HCT116 (cell line): ENCODE measurements at regions not wholly inside any gene's neighbourhood (a gene's known extent, or its start where the extent isn't known, plus 50 kb on each side); places are given as distances from the start of the nearest gene placed in this dataset.

ENCODE experiments used
- ATAC-seq: fragments of 200-7000 bp; cut with Tn5 transposase; 2 replicates; pipeline ENCODE4 v1.9.1; 2020; ENCODE audit warnings: mild to moderate bottlenecking, moderate library complexity
- BruUV-seq: library from RNA; stranded (reverse); fragments of 400-500 nt; replicated peaks from 2 replicates; lab custom pipeline; 2021; lab: Mats Ljungman, UMichigan
- CTCF ChIA-PET: fragments of 300-600 bp; sonication (Branson Sonifier 250); formaldehyde crosslinking; loops from one replicate; lab custom pipeline; 2021; ENCODE audit warnings: antibody characterized with exemption; lab: Charles Lee
- POLR2A ChIA-PET: fragments of 300-600, 350-600 bp; sonication (Branson Sonifier 250); formaldehyde crosslinking; loops from one replicate; lab custom pipeline; 2021; ENCODE audit warnings: antibody characterized with exemption; lab: Charles Lee
- RAD21 ChIA-PET, 2 experiments: fragments of 300-600 bp; sonication (Branson Sonifier 250); formaldehyde crosslinking; loops; one replicate each; lab custom pipeline; 2023; ENCODE audit warnings: low total read pairs in 2 of 2; ENCODE audit not compliant: uncharacterized antibody in 2 of 2, unreplicated experiment in 2 of 2, low non-redundant PET in 1 of 2; lab: Charles Lee
- DNase-seq: peaks from one replicate; pipeline ENCODE4 v3.0.0-alpha.2; 2010; ENCODE audit warnings: low read depth, low spot score
- H2AFZ ChIP-seq: fragments of 200-600 bp; shearing (Covaris generic), sonication (generic); 2 replicates; pipeline ENCODE4 v1.6.1; 2017; ENCODE audit warnings: low read depth, mixed run types, mixed read lengths, antibody characterized with exemption, low read length; ENCODE audit not compliant: poor library complexity, severe bottlenecking
- H3K27ac ChIP-seq: 2 replicates; pipeline ENCODE4 v1.5.1; 2012; ENCODE audit warnings: low read depth, low read length
- H3K27me3 ChIP-seq: fragments of 200-600 bp; sonication (generic); 2 replicates; pipeline ENCODE4 v1.6.1; 2016; ENCODE audit warnings: mixed run types, low read length, mixed read lengths; ENCODE audit not compliant: insufficient read depth
- H3K36me3 ChIP-seq, 2 experiments: fragments of 200-500 bp in 1 of 2; fragments of 200-600 bp in 1 of 2; sonication (Bioruptor generic) in 1 of 2; sonication (generic) in 1 of 2; 2 replicates each; pipeline versions ENCODE4 v1.5.1 to v1.6.1; 2014 to 2016; ENCODE audit warnings: low read length in 2 of 2, inconsistent platforms in 1 of 2, mixed read lengths in 1 of 2, mixed run types in 1 of 2; ENCODE audit not compliant: insufficient read depth in 2 of 2, control insufficient read depth in 1 of 2
- H3K4me1 ChIP-seq, 2 experiments: fragments of 200-600 bp in 1 of 2; sonication (generic) in 1 of 2; 2 replicates each; pipeline versions ENCODE4 v1.5.1 to v1.6.1; 2012 to 2017; ENCODE audit warnings: low read length in 2 of 2, inconsistent platforms in 1 of 2, mild to moderate bottlenecking in 1 of 2, mixed read lengths in 1 of 2, mixed run types in 1 of 2, moderate library complexity in 1 of 2; ENCODE audit not compliant: insufficient read depth in 2 of 2, control insufficient read depth in 1 of 2
- H3K4me2 ChIP-seq: fragments of 200-600 bp; sonication (generic); 2 replicates; pipeline ENCODE4 v1.6.1; 2017; ENCODE audit warnings: mixed run types, low read length, mixed read lengths
- H3K4me3 ChIP-seq, 2 experiments: fragments of 200-600 bp in 1 of 2; sonication (generic) in 1 of 2; replicated peaks in 1 of 2; 2 replicates each; pipeline ENCODE4 v1.5.1; 2011 to 2016; ENCODE audit warnings: low read length in 2 of 2, control low read depth in 1 of 2, low read depth in 1 of 2, mild to moderate bottlenecking in 1 of 2, mixed read lengths in 1 of 2, mixed run types in 1 of 2
- H3K79me2 ChIP-seq: fragments of 200-600 bp; sonication (generic); 2 replicates; pipeline ENCODE4 v1.6.1; 2017; ENCODE audit warnings: mild to moderate bottlenecking, mixed run types, low read length, moderate library complexity, mixed read lengths; ENCODE audit not compliant: insufficient read depth
- H3K9ac ChIP-seq: fragments of 200-600 bp; sonication (generic); 2 replicates; pipeline ENCODE4 v1.6.1; 2016; ENCODE audit warnings: low read length, mixed read lengths
- H3K9me2 ChIP-seq: fragments of 200-600 bp; sonication (generic), shearing (Covaris generic); 2 replicates; pipeline ENCODE4 v1.6.1; 2017; ENCODE audit warnings: mixed run types, mild to moderate bottlenecking, moderate library complexity; ENCODE audit not compliant: insufficient read depth
- H3K9me3 ChIP-seq, 2 experiments: fragments of 200-500 bp in 1 of 2; fragments of 200-600 bp in 1 of 2; sonication (Bioruptor generic) in 1 of 2; sonication (generic) in 1 of 2; 2 replicates each; pipeline ENCODE4 v1.6.1; 2014 to 2017; ENCODE audit warnings: low read length in 2 of 2, mixed read lengths in 2 of 2, inconsistent platforms in 1 of 2, low read depth in 1 of 2, mild to moderate bottlenecking in 1 of 2, mixed run types in 1 of 2, moderate library complexity in 1 of 2; ENCODE audit not compliant: control insufficient read depth in 1 of 2, insufficient read depth in 1 of 2
- H4K20me1 ChIP-seq: fragments of 200-600 bp; sonication (generic), shearing (Covaris generic); 2 replicates; pipeline ENCODE4 v1.6.1; 2017; ENCODE audit warnings: mixed run types, mild to moderate bottlenecking, moderate library complexity; ENCODE audit not compliant: insufficient read depth
- ATF3 ChIP-seq: IDR thresholded peaks from 2 replicates; pipeline ENCODE4 v1.6.1; 2012
- CBX3 ChIP-seq: IDR thresholded peaks from 2 replicates; pipeline ENCODE4 v1.6.1; 2012; ENCODE audit warnings: low read depth
- CEBPB ChIP-seq: IDR thresholded peaks from 2 replicates; pipeline ENCODE4 v1.6.1; 2012; ENCODE audit warnings: low read depth
- EGR1 ChIP-seq: IDR thresholded peaks from 2 replicates; pipeline ENCODE4 v1.6.1; 2012; ENCODE audit warnings: low read depth
- JUND ChIP-seq: IDR thresholded peaks from 2 replicates; pipeline ENCODE4 v1.6.1; 2012
- MAX ChIP-seq: IDR thresholded peaks from 2 replicates; pipeline ENCODE4 v1.6.1; 2012
- POLR2AphosphoS5 ChIP-seq: IDR thresholded peaks from 2 replicates; pipeline ENCODE4 v1.6.1; 2011; ENCODE audit warnings: mild to moderate bottlenecking, low read depth, low read length, moderate library complexity
- SIN3A ChIP-seq: IDR thresholded peaks from 2 replicates; pipeline ENCODE4 v1.6.1; 2012; ENCODE audit warnings: low read depth
- SP1 ChIP-seq: IDR thresholded peaks from 2 replicates; pipeline ENCODE4 v1.6.1; 2012; ENCODE audit warnings: low read depth
- SRF ChIP-seq: IDR thresholded peaks from 2 replicates; pipeline ENCODE4 v1.6.1; 2012; ENCODE audit warnings: low read depth
- TCF7L2 ChIP-seq: IDR thresholded peaks from 2 replicates; pipeline ENCODE4 v1.7.0; 2011; ENCODE audit warnings: borderline replicate concordance, inconsistent platforms; ENCODE audit not compliant: insufficient read depth, insufficient read length; ENCODE audit errors: extremely low read depth
- YY1 ChIP-seq: IDR thresholded peaks from 2 replicates; pipeline ENCODE4 v1.6.1; 2011; ENCODE audit warnings: low read length, low read depth, moderate library complexity, mild to moderate bottlenecking; ENCODE audit not compliant: insufficient replicate concordance; ENCODE audit errors: extremely low read depth
- ZNF274 ChIP-seq: fragments of 200-500 bp; sonication (Bioruptor generic); IDR thresholded peaks from 2 replicates; pipeline ENCODE4 v1.6.1; 2014; ENCODE audit warnings: mild to moderate bottlenecking, low read depth, low read length, inconsistent platforms
- intact Hi-C: fragments of 100-400 bp; cut with micrococcal nuclease; formaldehyde crosslinking; loops from 2 replicates; pipeline ENCODE4 v1.10.0; 2022

GRCh38 chr10:16271571-16271970 lies 165.2 kb upstream of the PTER start:
- intact Hi-C loops = no loop called here
- H3K9ac ChIP-seq = no peak overlapping the region
- no TSS peak for BruUV-seq
- TF ChIP-seq POLR2AphosphoS5 = no peak
- TF ChIP-seq SP1 = no peak
- TF ChIP-seq MAX = no peak
- no peak for TF ChIP-seq YY1
- no peak for TF ChIP-seq CBX3
- no peak for TF ChIP-seq EGR1
- no peak for TF ChIP-seq ATF3
- no peak for TF ChIP-seq SRF
- no peak for TF ChIP-seq ZNF274
- no peak for TF ChIP-seq JUND
- TF ChIP-seq SIN3A = no peak
- H2AFZ ChIP-seq = no peak overlapping the region
- RAD21 ChIA-PET = no interaction called here
- ATAC-seq = no peak
- H3K27me3 ChIP-seq = peaks cover 16% of the 10 kb centered on the region; the same call in 1 of the 2 replicates
- DNase-seq = no peak
- no peaks in the 10 kb centered on the region for H3K9me3 ChIP-seq
- no peaks in the 10 kb centered on the region for H3K4me1 ChIP-seq
- no peaks in the 10 kb centered on the region for H3K79me2 ChIP-seq
- no peaks in the 10 kb centered on the region for H3K36me3 ChIP-seq
- H3K27ac ChIP-seq = no peak overlapping the region
- POLR2A ChIA-PET = no interaction called here
- no peak overlapping the region for H3K4me3 ChIP-seq
- H4K20me1 ChIP-seq = no peaks in the 10 kb centered on the region
- no peaks in the 10 kb centered on the region for H3K9me2 ChIP-seq
- H3K4me2 ChIP-seq = no peak overlapping the region
- CTCF ChIA-PET = no interaction called here

- intact Hi-C loops = no loop called here
- H3K79me2 ChIP-seq = no peaks in the 10 kb centered on the region
- RAD21 ChIA-PET = no interaction called here
- H3K9me2 ChIP-seq = no peaks in the 10 kb centered on the region
- no peak overlapping the region for H3K4me3 ChIP-seq
- CTCF ChIA-PET = no interaction called here
- no peaks in the 10 kb centered on the region for H3K4me1 ChIP-seq
- TF ChIP-seq CEBPB = no peak
- TF ChIP-seq TCF7L2 = no peak
- no peak overlapping the region for H3K4me2 ChIP-seq
- ATAC-seq (no peak), DNase-seq (no peak)
- no peaks in the 10 kb centered on the region for H3K9me3 ChIP-seq
- H2AFZ ChIP-seq = no peak overlapping the region
- no peak overlapping the region for H3K27ac ChIP-seq
- POLR2A ChIA-PET = no interaction called here
- H3K9ac ChIP-seq = no peak overlapping the region
- no TSS peak for BruUV-seq
- no peaks in the 10 kb centered on the region for H4K20me1 ChIP-seq
- H3K36me3 ChIP-seq = no peaks in the 10 kb centered on the region
- H3K27me3 ChIP-seq = peaks cover 16% of the 10 kb centered on the region; the same call in 1 of the 2 replicates
Measured at GRCh38 chr10:16274911-16275310, 161.9 kb upstream of the PTER start.
